Mucosa of descending colon (tissue), 3 donors: ENCODE measurements at regions not wholly inside any gene's neighbourhood (a gene's known extent, or its start where the extent isn't known, plus 50 kb on each side); places are given as distances from the start of the nearest gene placed in this dataset.

Experiments
- ATAC-seq: fragments of 200-7000 bp; cut with Tn5 transposase; one replicate; pipeline ENCODE4 v1.9.1; 2020; ENCODE audit warnings: mild to moderate bottlenecking, moderate library complexity
- DNase-seq, 3 donors: peaks; one replicate each; pipeline ENCODE4 v3.0.0-alpha.2; 2020
- H3K36me3 ChIP-seq: fragments of 200-600 bp; one replicate; pipeline ENCODE4 v1.8.0; 2021; ENCODE audit warnings: low read depth, mild to moderate bottlenecking
- H3K4me1 ChIP-seq: fragments of 200-600 bp; one replicate; pipeline ENCODE4 v1.8.0; 2021; ENCODE audit warnings: low read depth, mild to moderate bottlenecking
- H3K4me3 ChIP-seq: fragments of 200-600 bp; one replicate; pipeline ENCODE4 v1.8.0; 2021; ENCODE audit warnings: mild to moderate bottlenecking
- H3K9me3 ChIP-seq: fragments of 200-600 bp; one replicate; pipeline ENCODE4 v1.8.0; 2021; ENCODE audit warnings: mild to moderate bottlenecking
- intact Hi-C, 2 donors: fragments of 100-400 bp; cut with DNase I in 1 of 2; cut with micrococcal nuclease in 1 of 2; formaldehyde crosslinking; loops; one replicate each; pipeline versions ENCODE4 v1.11.0 to v1.11.1; 2022; cut with DNase I, micrococcal nuclease
- TF ChIP-seq, protein P1 (sequence below): fragments of 200-600 bp; IDR thresholded peaks from one replicate; pipeline ENCODE4 v1.8.0; 2022; ENCODE audit warnings: antibody characterized with exemption, mild to moderate bottlenecking
- donor health status: DM: no; HTN: no; CAD: no; lungs with moderate emphysema.
- donor health status: DM: no; HTN: no; CAD: no.
- donor health status: DM: no; HTN: yes; CAD: no.

DNA sequence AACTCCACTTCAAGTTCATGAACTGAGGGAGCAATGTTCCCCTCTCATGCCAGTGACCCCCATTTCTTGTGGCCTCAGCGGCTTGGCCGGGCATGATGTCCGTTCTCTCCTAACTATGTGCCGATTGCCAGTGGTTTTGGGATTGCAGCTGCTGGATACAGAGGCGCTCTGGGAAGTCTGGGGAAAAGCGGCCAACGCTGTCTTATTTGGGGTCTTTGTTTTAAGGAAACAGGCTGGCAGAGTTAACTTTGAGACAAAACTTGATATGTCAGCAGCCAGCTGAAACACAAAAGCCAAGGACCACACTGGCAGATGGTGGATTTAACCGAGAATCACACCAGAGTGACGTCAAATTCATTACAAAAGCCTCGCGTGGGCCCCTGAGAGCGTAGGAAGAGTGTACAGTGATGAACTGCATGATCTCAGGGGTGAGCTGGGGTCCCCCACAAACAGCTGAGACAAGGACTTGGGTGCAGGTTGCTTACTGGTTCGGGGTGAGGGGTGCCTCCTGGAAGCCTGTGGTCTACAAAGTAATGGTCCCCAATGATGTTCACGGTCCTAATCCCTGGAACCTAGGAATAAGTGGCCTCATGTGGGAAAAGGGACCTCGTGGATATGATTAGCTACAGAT is 180.4 kb downstream of the IRF8 start:
- no peak overlapping the region for H3K4me3 ChIP-seq
- intact Hi-C loops = loop anchor here in 1 of 2 donors (10.0 kb wide), 1 partner anchor 435 kb away; the partner anchor contains the start of gene FOXF1
- H3K36me3 ChIP-seq = no peaks in the 10 kb centered on the region
- H3K9me3 ChIP-seq = no peaks in the 10 kb centered on the region
- no peaks in the 10 kb centered on the region for H3K4me1 ChIP-seq
- DNase-seq (no peak), ATAC-seq (no peak)
- TF ChIP-seq, protein P1, sequence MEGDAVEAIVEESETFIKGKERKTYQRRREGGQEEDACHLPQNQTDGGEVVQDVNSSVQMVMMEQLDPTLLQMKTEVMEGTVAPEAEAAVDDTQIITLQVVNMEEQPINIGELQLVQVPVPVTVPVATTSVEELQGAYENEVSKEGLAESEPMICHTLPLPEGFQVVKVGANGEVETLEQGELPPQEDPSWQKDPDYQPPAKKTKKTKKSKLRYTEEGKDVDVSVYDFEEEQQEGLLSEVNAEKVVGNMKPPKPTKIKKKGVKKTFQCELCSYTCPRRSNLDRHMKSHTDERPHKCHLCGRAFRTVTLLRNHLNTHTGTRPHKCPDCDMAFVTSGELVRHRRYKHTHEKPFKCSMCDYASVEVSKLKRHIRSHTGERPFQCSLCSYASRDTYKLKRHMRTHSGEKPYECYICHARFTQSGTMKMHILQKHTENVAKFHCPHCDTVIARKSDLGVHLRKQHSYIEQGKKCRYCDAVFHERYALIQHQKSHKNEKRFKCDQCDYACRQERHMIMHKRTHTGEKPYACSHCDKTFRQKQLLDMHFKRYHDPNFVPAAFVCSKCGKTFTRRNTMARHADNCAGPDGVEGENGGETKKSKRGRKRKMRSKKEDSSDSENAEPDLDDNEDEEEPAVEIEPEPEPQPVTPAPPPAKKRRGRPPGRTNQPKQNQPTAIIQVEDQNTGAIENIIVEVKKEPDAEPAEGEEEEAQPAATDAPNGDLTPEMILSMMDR = no peak

DNA sequence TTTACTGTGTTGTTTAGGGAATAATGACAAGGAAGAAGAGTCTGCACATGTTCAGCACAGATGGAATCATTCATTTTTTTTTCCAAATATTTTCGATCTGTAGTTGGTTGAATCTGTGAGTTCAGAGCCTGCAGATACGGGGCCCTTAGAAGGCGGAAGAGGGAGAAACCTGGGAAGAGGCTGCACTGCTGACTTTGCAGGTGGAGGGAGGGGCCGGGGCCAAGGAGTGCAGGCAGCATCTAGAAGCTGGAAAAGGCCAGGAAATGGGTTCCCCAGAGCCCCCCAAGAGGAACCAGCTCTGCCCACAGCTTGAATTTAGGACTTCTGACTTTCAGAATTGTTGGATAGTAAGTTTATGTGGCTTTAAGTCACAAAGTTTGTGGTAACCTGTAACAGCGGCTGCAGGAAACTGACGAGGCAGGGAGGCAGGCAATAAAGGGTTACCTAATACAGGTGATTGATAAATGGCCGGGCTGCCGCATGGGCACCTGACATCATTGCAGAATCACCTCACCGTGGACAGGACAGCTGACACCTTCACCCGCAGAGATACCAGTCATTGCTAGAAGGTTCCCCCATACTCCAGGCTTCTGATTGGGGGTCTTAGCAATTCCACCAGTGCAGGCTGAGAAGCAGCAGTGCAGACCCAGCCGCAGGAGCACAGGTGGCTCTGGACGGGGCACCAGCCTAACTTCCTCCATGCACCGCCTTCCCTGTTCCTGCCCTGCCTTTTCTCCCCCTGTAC is 181.3 kb downstream of the IRF8 start:
- ATAC-seq = no peak
- Histone ChIP-seq H3K4me1 (no peaks in the 10 kb centered on the region), H3K36me3 (no peaks in the 10 kb centered on the region), H3K4me3 (no peak overlapping the region), H3K9me3 (no peaks in the 10 kb centered on the region)
- intact Hi-C loops = no loop called here
- DNase-seq = no peak
- TF ChIP-seq, protein P1 = no peak

DNA sequence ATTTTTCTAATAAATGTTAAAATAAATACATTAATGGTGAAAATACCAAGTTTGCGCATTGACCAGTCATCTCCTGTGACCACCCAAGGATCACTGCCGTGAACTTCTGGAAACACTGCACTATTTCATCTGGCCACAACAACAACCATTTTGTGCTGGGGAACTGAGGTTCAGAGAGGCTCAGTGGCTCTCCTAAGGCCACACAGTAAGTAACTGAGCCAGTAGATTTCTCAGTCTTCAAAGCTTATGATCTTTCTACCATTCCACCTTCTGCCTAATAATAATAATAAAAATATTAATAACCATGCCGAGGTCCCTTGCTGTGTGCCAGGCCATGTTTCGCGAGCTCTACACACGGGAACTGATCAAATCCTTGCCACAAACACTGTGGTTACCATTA is 182.0 kb downstream of the IRF8 start:
- DNase-seq (no peak), ATAC-seq (no peak)
- H3K4me3 ChIP-seq = no peak overlapping the region
- H3K36me3 ChIP-seq = no peaks in the 10 kb centered on the region
- intact Hi-C loops = no loop called here
- no peaks in the 10 kb centered on the region for H3K9me3 ChIP-seq
- H3K4me1 ChIP-seq = no peaks in the 10 kb centered on the region
- TF ChIP-seq, protein P1 = no peak

DNA sequence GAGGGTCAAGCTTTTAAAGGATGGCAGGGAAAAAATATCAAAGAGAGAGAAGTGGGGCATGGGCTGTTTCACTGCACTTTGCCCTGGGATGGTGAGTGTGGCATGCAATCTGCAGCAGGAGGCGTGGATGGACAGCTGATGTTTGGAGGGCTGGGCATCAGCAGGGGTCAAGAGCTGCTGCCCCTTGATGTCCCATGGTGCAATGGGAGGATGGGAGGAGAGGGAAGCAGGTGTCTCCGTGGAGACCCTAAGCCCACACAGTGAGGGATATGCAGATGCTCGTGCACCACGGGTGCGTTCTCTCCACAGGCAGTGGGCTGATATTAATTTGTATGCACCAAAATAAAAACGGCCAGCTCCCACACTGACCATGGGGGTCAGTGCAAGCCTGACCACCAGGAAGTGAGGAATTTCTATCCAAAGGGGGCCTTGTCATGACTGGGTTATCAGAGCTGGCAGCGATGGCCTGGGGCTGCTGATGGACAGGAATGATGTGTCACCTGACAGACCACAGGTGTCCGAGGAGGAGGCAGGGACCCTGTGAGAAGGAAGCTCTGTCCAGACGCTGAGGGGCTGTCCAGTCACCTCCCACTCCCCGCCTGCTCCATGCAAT is 183.6 kb downstream of the IRF8 start:
- intact Hi-C loops = no loop called here
- Histone ChIP-seq H3K36me3 (no peaks in the 10 kb centered on the region), H3K4me1 (no peaks in the 10 kb centered on the region), H3K9me3 (no peaks in the 10 kb centered on the region), H3K4me3 (no peak overlapping the region)
- ATAC-seq = no peak
- TF ChIP-seq, protein P1 = no peak
- no peak for DNase-seq

DNA sequence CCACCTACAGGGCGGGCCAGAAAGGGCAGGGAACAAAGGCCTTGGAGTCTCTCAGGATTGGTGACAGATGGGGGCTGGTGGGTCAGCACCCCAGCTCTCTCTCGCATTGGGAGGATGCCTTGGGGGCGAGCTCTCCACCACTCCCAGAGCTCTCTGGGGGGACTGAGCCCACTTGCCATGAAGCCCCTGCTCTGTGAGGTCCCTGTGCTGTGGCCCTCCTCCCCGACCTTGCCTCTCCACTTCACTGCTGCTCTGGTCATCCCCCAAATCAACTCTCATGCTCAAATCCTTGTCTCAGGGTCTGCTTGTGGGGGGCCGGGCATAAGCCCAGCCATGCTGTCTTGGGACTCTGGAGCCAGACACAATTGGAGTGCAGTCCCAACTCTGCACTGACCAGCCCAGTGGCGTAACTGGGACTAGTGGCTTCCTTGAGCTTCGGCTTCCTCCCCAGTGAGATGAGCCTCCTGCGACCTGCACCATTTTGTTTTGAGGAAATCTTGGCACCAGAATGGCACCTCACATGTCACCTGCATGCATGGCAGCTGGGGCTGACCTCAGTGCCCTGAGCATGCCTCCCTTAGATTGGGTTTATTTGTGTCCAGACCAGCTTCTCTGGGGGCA is 184.5 kb downstream of the IRF8 start:
- TF ChIP-seq, protein P1 = no peak
- Histone ChIP-seq H3K4me3 (no peak overlapping the region), H3K4me1 (no peaks in the 10 kb centered on the region), H3K36me3 (no peaks in the 10 kb centered on the region), H3K9me3 (no peaks in the 10 kb centered on the region)
- intact Hi-C loops = no loop called here
- ATAC-seq (no peak), DNase-seq (no peak)
